GM18505 (cell line): ENCODE measurements at regions not wholly inside any gene's neighbourhood (a gene's known extent, or its start where the extent isn't known, plus 50 kb on each side); places are given as distances from the start of the nearest gene placed in this dataset.
"Not testable (repeated sequence)": the region's sequence is repeated elsewhere in the genome, so short reads cannot be mapped to it uniquely, and the experiment has no call there.

Experiments
- ATAC-seq: cut with Tn5 transposase; IDR thresholded peaks from one replicate; pipeline ENCODE4 v1.9.1; 2021; ENCODE audit not compliant: unreplicated experiment
- POLR2A ChIP-seq: IDR thresholded peaks from 4 replicates; pipeline ENCODE4 v1.6.1; 2011; ENCODE audit warnings: borderline replicate concordance; ENCODE audit not compliant: insufficient read depth, insufficient read length; ENCODE audit errors: extremely low read depth

DNA sequence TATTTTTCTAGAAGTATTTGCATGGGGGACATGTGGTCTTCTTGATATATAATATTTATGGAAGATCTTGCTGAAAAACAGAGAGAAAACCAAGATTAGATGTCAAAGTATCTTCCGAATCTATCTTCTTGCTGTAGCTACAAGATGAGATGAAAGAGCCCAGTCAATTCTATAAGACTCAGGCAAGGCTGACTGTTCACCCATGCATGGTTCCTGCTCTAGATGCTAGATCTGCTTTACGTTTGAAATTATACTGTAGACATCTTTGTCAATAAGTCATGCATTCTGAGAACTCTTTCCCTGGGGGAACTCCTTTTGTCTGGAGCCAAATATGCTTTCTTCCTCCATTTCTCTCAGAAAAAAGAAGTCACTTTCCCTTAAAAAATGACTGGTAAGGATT is 1292.0 kb downstream of the XPNPEP1 start:
- TF ChIP-seq POLR2A: no peak
- peak; percentile 96 for ATAC-seq

GRCh38 chr10:108629834-108630233 is 1293.5 kb downstream of the XPNPEP1 start:
- ATAC-seq: no peak
- no peak for TF ChIP-seq POLR2A

DNA sequence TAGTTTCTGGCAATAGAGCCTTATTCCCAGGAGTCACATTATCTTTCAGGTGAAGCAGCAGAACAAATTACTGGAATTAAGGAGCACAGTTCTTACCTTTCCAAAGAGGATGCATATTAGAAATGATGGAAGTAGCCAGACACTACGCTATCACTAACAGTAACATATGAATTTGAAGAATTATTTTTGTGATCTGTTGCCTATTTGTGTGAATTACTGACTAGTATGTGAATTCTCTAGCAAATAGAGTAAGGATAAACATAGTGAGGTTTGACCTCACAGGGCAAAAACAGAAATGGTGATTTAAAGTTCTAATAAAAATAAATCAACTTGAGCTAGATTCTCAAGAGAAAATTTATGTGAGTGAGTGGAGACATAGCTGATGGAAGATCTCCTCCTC is 1299.3 kb downstream of the XPNPEP1 start:
- ATAC-seq: no peak
- no peak for TF ChIP-seq POLR2A

- ATAC-seq: no peak
- no peak for TF ChIP-seq POLR2A
These were observed 1302.3 kb downstream of the XPNPEP1 start for GRCh38 chr10:108620821-108621534.

DNA sequence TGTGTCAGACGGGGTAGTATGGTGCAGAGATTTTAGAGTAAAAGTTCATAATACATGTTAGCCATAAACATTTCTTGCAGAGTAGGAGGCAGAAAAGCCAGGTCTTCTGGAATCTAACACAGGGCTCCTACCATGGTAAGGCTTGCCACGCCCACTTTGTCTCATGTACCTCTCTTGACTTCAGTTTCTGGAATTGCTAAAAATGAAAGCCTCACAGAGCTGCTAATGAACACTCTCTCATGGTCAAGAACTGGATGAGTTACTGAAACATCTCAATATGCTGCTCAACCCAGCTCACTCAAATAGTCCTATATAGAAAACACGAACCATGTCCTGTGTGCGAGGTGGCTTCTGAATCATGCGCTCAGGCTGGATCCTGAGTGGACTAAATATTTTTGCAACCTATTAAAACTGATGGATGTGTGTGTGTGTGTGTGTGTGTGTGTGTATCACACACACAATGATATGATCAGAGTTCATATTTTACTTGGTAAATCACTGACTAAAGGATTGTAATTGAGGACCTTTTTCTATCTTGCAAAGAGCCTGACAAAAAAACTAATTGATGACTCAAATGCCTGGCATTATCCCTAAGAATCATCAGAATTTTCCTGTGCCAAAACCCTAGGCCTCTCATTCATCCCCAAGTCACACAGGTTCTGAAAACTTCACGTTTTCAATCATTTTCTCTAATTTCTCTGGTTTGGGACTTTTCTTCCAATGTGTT is 1306.6 kb downstream of the XPNPEP1 start:
- no peak for TF ChIP-seq POLR2A
- ATAC-seq: no peak

GRCh38 chr10:108615576-108616320 is 1307.6 kb downstream of the XPNPEP1 start:
- TF ChIP-seq POLR2A: no peak
- ATAC-seq: no peak

DNA sequence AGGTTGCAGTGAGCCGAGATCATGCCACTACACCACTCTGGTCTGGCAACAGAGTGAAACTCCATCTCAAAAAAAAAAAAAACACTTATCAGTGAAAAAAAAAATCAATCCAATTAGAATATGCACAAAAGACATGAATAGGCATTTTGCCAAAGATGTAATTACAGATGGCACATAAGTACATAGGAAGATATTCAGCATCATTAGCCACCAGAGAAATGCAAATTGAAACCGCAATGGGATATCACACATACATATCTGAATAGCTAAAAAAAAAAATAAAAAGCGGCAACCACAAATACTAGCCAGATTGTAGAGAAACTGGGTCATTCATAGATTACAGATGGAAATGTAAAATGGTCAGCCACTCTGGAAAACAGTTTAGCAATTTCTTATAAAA is 1310.8 kb downstream of the XPNPEP1 start:
- TF ChIP-seq POLR2A: no peak
- no peak for ATAC-seq

DNA sequence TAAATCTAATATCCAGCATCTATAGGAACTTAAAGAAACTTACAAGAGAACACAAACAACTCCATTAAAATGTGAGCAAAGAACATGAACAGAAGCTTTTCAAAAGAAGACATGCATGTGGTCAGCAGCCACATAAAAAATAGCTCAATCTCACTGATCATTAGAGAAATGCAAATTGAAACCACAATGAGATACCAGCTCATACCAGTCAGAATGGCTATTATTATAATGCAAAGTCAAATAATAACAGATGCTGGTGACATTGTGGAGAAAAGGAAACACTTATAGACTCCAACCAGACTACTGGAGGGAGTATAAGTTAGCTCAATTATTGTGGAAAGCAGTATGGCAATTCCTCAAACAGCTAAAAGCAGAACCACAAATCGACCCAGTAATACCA is 1314.5 kb downstream of the XPNPEP1 start:
- no peak for TF ChIP-seq POLR2A
- no peak for ATAC-seq

GRCh38 chr10:108601851-108602250 is 1321.5 kb downstream of the XPNPEP1 start:
- no peak for ATAC-seq
- TF ChIP-seq POLR2A: no peak

GRCh38 chr10:108600511-108600910 is 1322.8 kb downstream of the XPNPEP1 start:
- ATAC-seq: not testable (repeated sequence)

GRCh38 chr10:108599317-108599716 is 1324.0 kb downstream of the XPNPEP1 start:
- ATAC-seq: not testable (repeated sequence)

DNA sequence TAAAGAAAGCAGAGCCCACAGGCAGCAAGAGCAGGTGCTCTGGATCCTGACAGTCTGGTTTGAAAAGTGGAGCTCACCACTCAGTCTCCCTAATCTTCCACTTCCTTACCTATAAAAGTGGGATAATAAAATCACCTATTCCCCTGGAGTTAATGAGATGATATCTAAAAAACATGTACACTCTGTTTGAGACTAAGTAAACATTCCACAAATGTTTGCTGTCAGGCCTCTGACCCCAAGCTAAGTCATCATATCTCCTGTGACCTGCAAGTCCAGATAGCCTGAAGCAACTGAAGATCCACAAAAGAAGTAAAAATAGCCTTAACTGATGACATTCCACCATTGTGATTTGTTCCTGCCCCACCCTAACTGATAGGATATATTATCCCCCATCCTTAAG is 1324.5 kb downstream of the XPNPEP1 start:
- TF ChIP-seq POLR2A: no peak
- ATAC-seq: no peak

DNA sequence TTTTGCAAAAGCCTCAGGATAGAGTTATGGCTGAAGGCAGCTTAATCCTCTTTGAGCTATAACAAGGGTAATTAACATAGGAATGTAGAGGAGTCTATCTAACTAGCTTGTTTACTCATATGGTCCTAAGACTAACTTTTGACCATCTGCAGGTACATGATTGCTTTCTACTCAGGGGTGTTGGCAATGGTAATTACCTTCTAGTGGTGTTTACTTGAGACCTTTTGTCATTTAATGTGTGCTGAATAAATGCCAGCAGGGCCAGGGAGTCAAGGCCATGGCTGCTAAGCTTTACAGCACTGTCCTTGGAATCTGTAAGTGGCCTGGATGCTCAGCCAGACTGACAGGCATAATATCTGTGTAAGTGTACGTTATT is 1325.0 kb downstream of the XPNPEP1 start:
- no peak for ATAC-seq
- TF ChIP-seq POLR2A: no peak
